CD4-positive, CD25-positive, alpha-beta regulatory T cell (primary cell): ENCODE measurements at regions not wholly inside any gene's neighbourhood (a gene's known extent, or its start where the extent isn't known, plus 50 kb on each side); places are given as distances from the start of the nearest gene placed in this dataset.
"Not testable (repeated sequence)": the region's sequence is repeated elsewhere in the genome, so short reads cannot be mapped to it uniquely, and the experiment has no call there.

Experiments used
- ATAC-seq, 2 donors: fragments of 150-1000 bp; cut with Tn5 transposase; one replicate each; pipeline ENCODE4 v1.10.0; 2021; ENCODE audit warnings: low read depth in 2 of 2, moderate number of reproducible peaks in 2 of 2, moderate library complexity in 1 of 2
- DNase-seq, 3 donors: peaks; one replicate each; pipeline versions ENCODE4 v3.0.0 to v3.0.0-alpha.2; 2012 to 2022; ENCODE audit warnings: mixed read lengths in 1 of 3
- H3K27ac ChIP-seq: one replicate; pipeline ENCODE4 v1.7.0; 2013; ENCODE audit warnings: mild to moderate bottlenecking, low read length; ENCODE audit not compliant: insufficient read depth, poor library complexity, severe bottlenecking
- H3K27me3 ChIP-seq: one replicate; pipeline ENCODE4 v1.7.0; 2013; ENCODE audit warnings: low read length; ENCODE audit not compliant: control insufficient read depth, insufficient read depth
- H3K36me3 ChIP-seq: one replicate; pipeline ENCODE4 v1.7.0; 2013; ENCODE audit warnings: mild to moderate bottlenecking, low read length, moderate library complexity; ENCODE audit not compliant: control insufficient read depth, insufficient read depth
- H3K4me1 ChIP-seq: 2 replicates; pipeline ENCODE4 v1.7.0; 2013; ENCODE audit warnings: mild to moderate bottlenecking, low read length; ENCODE audit not compliant: insufficient read depth, control insufficient read depth, poor library complexity, severe bottlenecking
- H3K4me3 ChIP-seq: one replicate; pipeline ENCODE4 v1.7.0; 2013; ENCODE audit warnings: low read depth, mild to moderate bottlenecking, low read length, moderate library complexity
- H3K9me3 ChIP-seq, 2 experiments: 1 replicate in 1 of 2; 2 replicates in 1 of 2; pipeline ENCODE4 v1.7.0; 2013; ENCODE audit warnings: low read length in 2 of 2, mild to moderate bottlenecking in 1 of 2, moderate library complexity in 1 of 2; ENCODE audit not compliant: control insufficient read depth in 2 of 2
- H3K27ac Mint-ChIP-seq, 3 donors: one replicate each; pipeline ENCODE4 v1.8.0; 2020 to 2022; ENCODE audit warnings: mild to moderate bottlenecking in 3 of 3, mixed read lengths in 3 of 3, moderate library complexity in 2 of 3
- H3K27me3 Mint-ChIP-seq: one replicate; pipeline ENCODE4 v1.8.0; 2022; ENCODE audit warnings: mild to moderate bottlenecking, mixed read lengths
- H3K36me3 Mint-ChIP-seq: one replicate; pipeline ENCODE4 v1.8.0; 2020; ENCODE audit warnings: mixed read lengths
- H3K4me1 Mint-ChIP-seq, 4 donors: one replicate each; pipeline ENCODE4 v1.8.0; 2020 to 2022; ENCODE audit warnings: mixed read lengths in 4 of 4, mild to moderate bottlenecking in 1 of 4
- H3K4me3 Mint-ChIP-seq, 4 donors: one replicate each; pipeline ENCODE4 v1.8.0; 2020 to 2022; ENCODE audit warnings: mild to moderate bottlenecking in 4 of 4, mixed read lengths in 4 of 4, moderate library complexity in 3 of 4
- H3K9me3 Mint-ChIP-seq, 7 donors: one replicate each; pipeline ENCODE4 v1.8.0; 2020 to 2022; ENCODE audit warnings: mixed read lengths in 7 of 7, mild to moderate bottlenecking in 3 of 7, moderate library complexity in 2 of 7

GRCh38 chr19:13632164-13632563 lies 125.9 kb upstream of the CACNA1A start:
- not testable (repeated sequence) for H3K27me3 Mint-ChIP-seq, H3K27ac ChIP-seq, H3K36me3 Mint-ChIP-seq, H3K4me1 ChIP-seq, H3K9me3 ChIP-seq, H3K4me3 Mint-ChIP-seq, H3K27ac Mint-ChIP-seq, H3K9me3 Mint-ChIP-seq, H3K4me1 Mint-ChIP-seq, DNase-seq, H3K27me3 ChIP-seq, H3K36me3 ChIP-seq, H3K4me3 ChIP-seq, ATAC-seq

GRCh38 chr19:13629687-13630357 lies 123.5 kb upstream of the CACNA1A start:
- Mint-ChIP-seq H3K27ac (no peak overlapping the region), H3K4me1 (peaks cover 0 to 2% (median 0%) of the 10 kb centered on the region in 4 donors), H3K9me3 (peaks cover 0 to 2% (median 0%) of the 10 kb centered on the region in 7 donors), H3K4me3 (no peak overlapping the region), H3K36me3 (no peaks in the 10 kb centered on the region), H3K27me3 (peaks cover 17% of the 10 kb centered on the region)
- Histone ChIP-seq H3K4me1 (no peaks in the 10 kb centered on the region), H3K9me3 (no peaks in the 10 kb centered on the region), H3K27me3 (peaks cover 8% of the 10 kb centered on the region), H3K4me3 (no peak overlapping the region), H3K27ac (no peak overlapping the region), H3K36me3 (no peaks in the 10 kb centered on the region)
- DNase-seq: no peak
- no peak for ATAC-seq

DNA sequence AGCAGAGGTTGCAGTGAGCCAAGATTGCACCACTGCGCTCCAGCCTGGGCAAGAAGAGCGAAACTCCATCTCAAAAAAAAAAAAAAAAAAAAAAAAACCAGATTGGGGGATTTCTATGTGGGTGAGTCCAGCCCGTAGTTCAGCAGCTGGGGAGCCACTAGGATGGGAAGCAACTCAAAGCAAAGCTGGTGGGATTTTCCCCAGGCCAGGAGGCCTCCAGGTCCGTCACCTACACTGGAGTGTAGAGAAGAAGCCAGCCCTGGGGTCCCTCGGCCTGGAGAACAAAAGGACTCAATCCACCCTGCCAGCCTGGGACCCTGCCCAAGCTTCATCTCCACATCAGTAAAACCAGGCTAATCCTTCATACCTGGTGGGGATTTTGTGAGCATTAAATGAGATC lies 121.3 kb upstream of the CACNA1A start:
- Mint-ChIP-seq H3K36me3 (no peaks in the 10 kb centered on the region), H3K27ac (no peak overlapping the region), H3K4me1 (no peaks in the 10 kb centered on the region), H3K27me3 (peaks cover 36% of the 10 kb centered on the region), H3K9me3 (peaks cover 0 to 2% (median 0%) of the 10 kb centered on the region in 7 donors), H3K4me3 (no peak overlapping the region)
- no peak overlapping the region for H3K27ac ChIP-seq
- ATAC-seq (no peak), DNase-seq (no peak)
- H3K4me1 ChIP-seq: no peaks in the 10 kb centered on the region
- H3K9me3 ChIP-seq: no peaks in the 10 kb centered on the region
- peaks cover 13% of the 10 kb centered on the region for H3K27me3 ChIP-seq
- H3K4me3 ChIP-seq: no peak overlapping the region
- H3K36me3 ChIP-seq: no peaks in the 10 kb centered on the region

- no peaks in the 10 kb centered on the region for H3K4me1 ChIP-seq
- H3K4me1 Mint-ChIP-seq: no peaks in the 10 kb centered on the region
- H3K27me3 Mint-ChIP-seq: peaks cover 38% of the 10 kb centered on the region
- H3K9me3 ChIP-seq: no peaks in the 10 kb centered on the region
- no peak overlapping the region for H3K27ac ChIP-seq
- DNase-seq: no peak
- H3K4me3 Mint-ChIP-seq: no peak overlapping the region
- peaks cover 12% of the 10 kb centered on the region for H3K27me3 ChIP-seq
- ATAC-seq: no peak
- no peaks in the 10 kb centered on the region for H3K36me3 ChIP-seq
- peaks cover 0 to 2% (median 0%) of the 10 kb centered on the region in 7 donors for H3K9me3 Mint-ChIP-seq
- no peak overlapping the region for H3K27ac Mint-ChIP-seq
- no peaks in the 10 kb centered on the region for H3K36me3 Mint-ChIP-seq
- no peak overlapping the region for H3K4me3 ChIP-seq
These were observed 117.7 kb upstream of the CACNA1A start for GRCh38 chr19:13623716-13624710.

DNA sequence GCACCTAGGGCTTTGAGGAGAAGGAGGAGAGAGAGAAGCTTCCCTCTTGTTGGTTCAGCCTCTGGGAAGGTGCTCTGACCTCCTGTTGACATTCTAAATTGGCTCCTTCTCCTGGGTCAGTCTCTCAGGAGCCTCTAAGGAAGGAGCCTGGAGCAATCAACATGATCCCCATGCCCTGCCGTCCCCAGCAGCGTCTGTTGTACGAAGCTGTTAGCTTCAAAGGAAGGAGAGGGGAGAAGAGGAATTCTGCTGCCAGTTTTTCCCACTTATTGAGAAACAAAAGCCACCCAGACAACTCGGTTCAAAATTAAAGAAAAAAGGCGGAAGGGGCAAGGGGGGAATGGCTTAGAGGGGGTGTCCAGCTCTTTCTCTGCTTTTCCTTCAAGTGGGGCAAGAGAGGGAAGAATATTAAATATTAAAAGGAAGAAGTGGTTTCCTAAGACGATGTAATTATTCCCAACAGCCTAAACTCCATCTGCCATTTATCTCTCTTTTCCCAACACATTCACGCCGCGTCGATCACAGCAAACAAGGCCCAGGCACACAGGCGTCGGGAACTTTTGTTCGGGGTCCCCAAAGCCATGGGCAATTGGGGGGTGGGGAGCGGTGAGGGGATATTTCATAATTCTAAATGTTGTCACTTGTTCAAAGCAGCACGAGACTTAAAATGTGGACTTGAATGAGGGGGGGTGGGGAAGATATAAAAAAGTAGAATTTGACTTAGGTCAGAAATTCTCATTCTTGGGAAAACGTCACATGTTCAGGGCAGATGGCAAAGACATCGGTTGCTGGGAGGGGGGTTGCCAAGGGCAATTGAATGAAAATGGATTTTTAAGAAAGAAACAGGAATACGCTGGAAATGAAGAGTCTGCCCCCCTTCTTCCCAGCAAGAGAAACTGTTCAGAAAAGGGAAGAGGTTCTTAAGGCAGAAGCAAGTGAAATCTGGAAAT lies 116.8 kb upstream of the CACNA1A start:
- Histone ChIP-seq H3K4me3 (no peak overlapping the region), H3K27ac (no peak overlapping the region), H3K36me3 (no peaks in the 10 kb centered on the region), H3K27me3 (peaks cover 12% of the 10 kb centered on the region), H3K4me1 (no peaks in the 10 kb centered on the region), H3K9me3 (no peaks in the 10 kb centered on the region)
- H3K4me1 Mint-ChIP-seq: no peaks in the 10 kb centered on the region
- peaks cover 44% of the 10 kb centered on the region for H3K27me3 Mint-ChIP-seq
- H3K4me3 Mint-ChIP-seq: no peak overlapping the region
- no peak for ATAC-seq
- H3K9me3 Mint-ChIP-seq: peaks cover 0 to 2% (median 0%) of the 10 kb centered on the region in 7 donors
- H3K27ac Mint-ChIP-seq: no peak overlapping the region
- no peak for DNase-seq
- no peaks in the 10 kb centered on the region for H3K36me3 Mint-ChIP-seq

GRCh38 chr19:13621413-13621812 lies 115.1 kb upstream of the CACNA1A start:
- Mint-ChIP-seq H3K27me3 (peaks cover 52% of the 10 kb centered on the region), H3K9me3 (peaks cover 0 to 7% (median 0%) of the 10 kb centered on the region in 7 donors), H3K4me3 (no peak overlapping the region), H3K36me3 (no peaks in the 10 kb centered on the region), H3K27ac (no peak overlapping the region), H3K4me1 (no peaks in the 10 kb centered on the region)
- no peaks in the 10 kb centered on the region for H3K36me3 ChIP-seq
- no peak overlapping the region for H3K4me3 ChIP-seq
- DNase-seq: peak in 1 of 3 donors; percentile 16
- H3K27me3 ChIP-seq: peaks cover 12% of the 10 kb centered on the region
- H3K9me3 ChIP-seq: no peaks in the 10 kb centered on the region
- H3K4me1 ChIP-seq: no peaks in the 10 kb centered on the region
- H3K27ac ChIP-seq: no peak overlapping the region
- ATAC-seq: peak in 1 of 2 donors; percentile 28

DNA sequence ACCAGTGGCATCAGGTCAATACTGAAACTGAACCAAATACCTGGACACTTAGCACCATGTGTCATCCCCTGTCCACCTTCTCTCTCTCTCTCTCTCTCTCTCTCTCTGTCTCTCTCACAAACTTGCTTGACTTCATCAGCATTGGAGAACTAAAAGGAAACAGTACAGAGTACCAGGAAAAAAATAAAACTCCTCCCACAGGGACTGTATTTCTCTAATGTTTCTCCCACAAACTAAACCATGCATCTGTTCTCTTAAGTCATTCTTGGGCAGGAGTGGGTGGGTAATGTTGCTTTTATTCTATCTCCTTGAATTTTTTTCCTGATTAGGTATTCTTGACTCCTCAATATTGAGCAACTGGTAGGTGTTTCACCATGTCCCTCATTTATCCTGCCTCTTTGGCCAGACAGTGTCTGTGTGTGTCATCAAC lies 112.9 kb upstream of the CACNA1A start:
- no peaks in the 10 kb centered on the region for H3K9me3 ChIP-seq
- Mint-ChIP-seq H3K4me1 (peaks cover 0 to 2% (median 0%) of the 10 kb centered on the region in 4 donors), H3K27ac (no peak overlapping the region), H3K27me3 (peaks cover 45% of the 10 kb centered on the region), H3K4me3 (no peak overlapping the region), H3K36me3 (no peaks in the 10 kb centered on the region), H3K9me3 (peaks cover 0 to 5% (median 0%) of the 10 kb centered on the region in 7 donors)
- H3K4me3 ChIP-seq: no peak overlapping the region
- no peaks in the 10 kb centered on the region for H3K36me3 ChIP-seq
- peaks cover 4% of the 10 kb centered on the region for H3K27me3 ChIP-seq
- H3K4me1 ChIP-seq: no peaks in the 10 kb centered on the region
- no peak overlapping the region for H3K27ac ChIP-seq
- no peak for ATAC-seq
- DNase-seq: no peak
